GM12874 (cell line): ENCODE measurements at regions not wholly inside any gene's neighbourhood (a gene's known extent, or its start where the extent isn't known, plus 50 kb on each side); places are given as distances from the start of the nearest gene placed in this dataset.

Experiments used
- CTCF ChIP-seq: IDR thresholded peaks from 2 replicates; pipeline ENCODE4 v1.5.1; 2011; ENCODE audit warnings: low read depth, mild to moderate bottlenecking, control low read depth, low read length, moderate library complexity; ENCODE audit not compliant: insufficient read depth

GRCh38 chr13:102504002-102504401, 92.8 kb upstream of the TPP2 start:
- no peak for TF ChIP-seq CTCF

DNA sequence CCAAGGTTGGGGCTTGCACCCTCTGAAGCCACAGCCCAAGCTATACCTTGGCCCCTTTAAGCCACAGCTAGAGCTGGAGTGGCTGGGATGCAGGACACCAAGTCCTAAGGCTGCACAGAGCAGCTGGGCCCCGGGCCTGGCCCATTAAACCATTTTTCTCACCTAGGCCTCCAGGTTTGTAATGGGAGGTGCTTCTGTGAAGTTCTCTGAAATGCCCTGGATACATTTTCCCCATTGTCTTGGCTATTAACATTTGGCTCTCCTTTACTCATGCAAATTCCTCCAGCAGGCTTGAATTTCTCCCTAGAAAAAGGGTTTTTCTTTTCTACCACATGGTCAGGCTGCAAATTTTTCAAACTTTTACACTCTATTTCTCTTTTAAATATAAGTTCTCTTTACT, 93.8 kb upstream of the FGF14 start:
- no peak for TF ChIP-seq CTCF

- TF ChIP-seq CTCF = no peak
Observed at GRCh38 chr13:102487330-102487729, 85.5 kb upstream of the FGF14 start.

DNA sequence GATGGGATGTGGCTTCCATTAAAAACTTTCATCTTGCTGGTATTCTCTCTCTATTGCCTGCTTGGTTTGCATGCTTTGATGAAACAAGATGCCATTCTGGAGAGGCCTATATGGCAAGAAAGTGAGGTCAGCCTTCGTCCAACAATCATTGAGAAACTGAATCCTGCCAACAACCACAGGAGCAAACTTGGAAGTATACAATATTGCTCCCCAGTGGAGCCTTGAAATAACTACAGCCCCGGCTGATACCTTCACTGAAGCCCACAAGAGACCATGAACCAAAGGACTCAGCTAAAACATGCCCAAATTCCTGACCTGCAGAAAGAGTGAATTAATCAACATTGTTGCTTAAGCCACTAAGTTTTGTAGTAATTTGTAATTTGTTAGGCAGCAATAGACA, 82.5 kb upstream of the FGF14 start:
- TF ChIP-seq CTCF = 0 out of 2 replicates have a peak, but pooled peaks have one; percentile 4

DNA sequence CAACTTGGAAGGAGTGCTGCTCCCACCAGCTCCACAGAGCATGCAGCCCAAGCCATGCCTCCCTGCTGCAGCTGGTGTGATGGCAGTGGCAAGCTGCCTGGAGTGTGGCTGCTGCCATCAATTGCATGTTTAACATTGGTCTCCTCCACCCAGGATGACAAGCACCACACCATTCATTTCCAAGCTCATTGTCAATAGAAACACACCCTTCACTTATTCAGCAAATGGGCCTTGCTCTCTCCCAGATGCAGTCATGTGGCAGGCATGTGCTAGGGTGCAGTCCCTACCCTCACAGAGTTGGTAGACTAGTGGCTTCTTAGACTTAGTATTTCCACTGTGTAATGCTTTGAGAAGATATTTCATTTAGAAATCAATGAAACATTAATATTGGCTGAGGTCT, 70.8 kb upstream of the FGF14 start:
- TF ChIP-seq CTCF = no peak

DNA sequence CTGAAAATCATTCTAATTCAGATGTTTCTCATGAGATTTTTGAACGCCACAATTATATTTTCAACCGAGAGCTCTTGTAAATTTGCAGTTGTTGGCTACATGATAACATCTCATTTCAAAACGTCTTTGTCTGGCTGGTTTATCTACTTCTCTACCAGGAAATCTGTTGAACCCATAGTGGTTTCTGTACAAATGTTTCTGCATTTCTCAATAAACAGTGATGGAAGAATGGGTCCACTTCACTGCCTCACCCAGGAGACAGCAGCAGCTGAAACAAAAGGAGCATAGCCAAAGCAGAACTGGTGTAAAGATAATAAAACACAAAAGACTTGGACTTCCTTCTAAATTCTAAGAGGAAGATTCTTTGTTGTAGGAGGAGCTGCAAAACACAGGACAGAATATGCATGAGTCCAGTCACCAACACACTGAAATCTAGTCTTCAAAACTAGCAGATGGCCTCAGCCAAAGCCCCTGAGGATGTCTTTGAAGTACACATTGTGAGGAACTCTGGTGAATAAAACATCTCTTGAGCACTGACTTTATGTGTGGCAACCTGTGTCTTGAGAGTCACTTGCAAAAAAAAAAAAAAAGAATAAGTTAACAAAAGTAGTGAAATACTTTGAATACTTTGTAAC, 68.6 kb upstream of the FGF14 start:
- TF ChIP-seq CTCF = no peak

DNA sequence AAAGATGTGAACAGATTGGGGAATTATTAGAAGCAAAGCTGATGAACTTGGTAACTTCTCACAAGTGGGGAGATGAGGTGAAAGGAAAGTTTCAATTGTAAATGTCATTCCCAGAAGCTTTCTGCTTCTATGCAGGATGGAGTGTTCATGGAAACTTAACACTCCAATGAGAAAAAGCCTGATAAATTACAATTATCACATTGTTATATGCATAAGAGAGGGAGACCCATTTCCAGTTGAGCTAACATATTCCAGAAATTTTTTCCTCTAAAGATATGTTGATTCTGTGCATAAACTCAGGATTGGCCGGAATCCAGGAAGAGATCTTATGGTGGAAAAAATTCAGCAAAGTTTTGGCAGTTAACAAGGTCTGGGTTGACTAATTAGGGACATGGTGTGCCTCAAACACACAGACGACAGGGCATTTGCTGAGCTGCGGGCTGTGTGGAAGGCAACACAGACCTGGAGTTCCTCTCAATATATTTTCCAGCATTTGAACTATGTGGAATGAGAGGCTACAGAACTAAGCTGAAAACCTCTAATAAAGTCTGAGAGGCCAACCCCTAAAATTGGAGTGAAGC, 64.9 kb upstream of the FGF14 start:
- TF ChIP-seq CTCF = no peak
